ENCODE measurements at regions not wholly inside any gene's neighbourhood (a gene's known extent, or its start where the extent isn't known, plus 50 kb on each side); places are given as distances from the start of the nearest gene placed in this dataset.

- TF ChIP-seq EZH2phosphoT487 (IDR thresholded peaks at IDR 0.05; ENCODE audit: unreplicated experiment) (no peak), STAT1 (IDR thresholded peaks at IDR 0.05; ENCODE audit: unreplicated experiment) (no peak), ETS1 (IDR thresholded peaks at IDR 0.05) (no peak), JUNB (IDR thresholded peaks at IDR 0.05; ENCODE audit: unreplicated experiment) (no peak), CREB1 (CRISPR knock-in tag; IDR thresholded peaks at IDR 0.05; ENCODE audit: low read depth) (no peak), REST (IDR thresholded peaks at IDR 0.05; ENCODE audit: unreplicated experiment) (no peak)
- H3F3A ChIP-seq (replicated peaks; ENCODE audit: low read depth): no peaks in the 10 kb centered on the region
- H3K4me3 ChIP-seq: no peak overlapping the region
- Mint-ChIP-seq H3K27ac (no peak overlapping the region), H3K9me3 (peaks cover 13% of the 10 kb centered on the region), H3K4me1 (no peaks in the 10 kb centered on the region), H3K4me3 (no peak overlapping the region), H3K36me3 (ENCODE audit: low read depth) (peaks cover 9% of the 10 kb centered on the region; the same call in 2 of the 3 replicates), H3K27me3 (ENCODE audit: insufficient read depth, low read depth, poor library complexity) (no peaks in the 10 kb centered on the region)
- no peaks in the 10 kb centered on the region for H3K27me3 ChIP-seq (ENCODE audit: insufficient read depth)
- no peaks in the 10 kb centered on the region for H3K36me3 ChIP-seq (ENCODE audit: insufficient read depth)
- no peak overlapping the region for H3K27ac ChIP-seq (ENCODE audit: low read depth)
- H3K9me2 ChIP-seq (ENCODE audit: insufficient read depth): no peaks in the 10 kb centered on the region; the same call in 1 of the 2 replicates
- no peak for DNase-seq (ENCODE audit: low spot score)
- H3K4me2 ChIP-seq: no peak overlapping the region
- H4K20me1 ChIP-seq (replicated peaks; ENCODE audit: insufficient read depth): no peaks in the 10 kb centered on the region; the same call in 1 of the 2 replicates
- H3K4me1 ChIP-seq (ENCODE audit: insufficient read depth): no peaks in the 10 kb centered on the region
- no peak for ATAC-seq
- H3K79me2 ChIP-seq (replicated peaks; ENCODE audit: insufficient read depth): no peaks in the 10 kb centered on the region
- H2AFZ ChIP-seq: no peak overlapping the region
Measured at GRCh38 chr3:59288951-59289350, 239.1 kb upstream of the CFAP20DC start.

- no peaks in the 10 kb centered on the region; the same call in 2 of the 3 replicates for H3K9me3 Mint-ChIP-seq
- no peak overlapping the region for H3K27ac Mint-ChIP-seq
Measured at GRCh38 chr3:59286791-59287531, 237.1 kb upstream of the CFAP20DC start.

More at GRCh38 chr3:59286791-59287531, 237.1 kb upstream of the CFAP20DC start:
- Histone ChIP-seq H3F3A (replicated peaks; ENCODE audit: low read depth) (no peaks in the 10 kb centered on the region), H2AFZ (no peak overlapping the region), H3K4me3 (no peak overlapping the region), H3K4me1 (ENCODE audit: insufficient read depth) (no peaks in the 10 kb centered on the region), H3K4me2 (no peak overlapping the region), H4K20me1 (replicated peaks; ENCODE audit: insufficient read depth) (no peaks in the 10 kb centered on the region; the same call in 1 of the 2 replicates), H3K27ac (ENCODE audit: low read depth) (no peak overlapping the region), H3K9me2 (ENCODE audit: insufficient read depth) (peaks cover 7% of the 10 kb centered on the region), H3K36me3 (ENCODE audit: insufficient read depth) (no peaks in the 10 kb centered on the region), H3K27me3 (ENCODE audit: insufficient read depth) (no peaks in the 10 kb centered on the region), H3K79me2 (replicated peaks; ENCODE audit: insufficient read depth) (no peaks in the 10 kb centered on the region)
- H3K36me3 Mint-ChIP-seq (ENCODE audit: low read depth): no peaks in the 10 kb centered on the region
- TF ChIP-seq STAT1 (IDR thresholded peaks at IDR 0.05; ENCODE audit: unreplicated experiment) (no peak), REST (IDR thresholded peaks at IDR 0.05; ENCODE audit: unreplicated experiment) (no peak), JUNB (IDR thresholded peaks at IDR 0.05; ENCODE audit: unreplicated experiment) (no peak), ZNF114 (CRISPR knock-in tag; IDR thresholded peaks at IDR 0.05) (no peak), NANOG (IDR thresholded peaks at IDR 0.05; ENCODE audit: borderline replicate concordance) (no peak), EZH2 (IDR thresholded peaks at IDR 0.05; ENCODE audit: low read depth, unreplicated experiment) (no peak)
- H3K4me3 Mint-ChIP-seq: no peak overlapping the region
- no peaks in the 10 kb centered on the region for H3K27me3 Mint-ChIP-seq (ENCODE audit: insufficient read depth, low read depth, poor library complexity)
- ATAC-seq (no peak), DNase-seq (ENCODE audit: low spot score) (no peak)
- no peaks in the 10 kb centered on the region for H3K4me1 Mint-ChIP-seq
